HFFc6 (cell line): ENCODE measurements at regions not wholly inside any gene's neighbourhood (a gene's known extent, or its start where the extent isn't known, plus 50 kb on each side); places are given as distances from the start of the nearest gene placed in this dataset.

Experiments
- DNase-seq: peaks from one replicate; pipeline ENCODE4 v3.0.0-alpha.2; 2018
- H3K27ac Mint-ChIP-seq: 2 replicates; pipeline ENCODE4 v1.8.0; 2020; ENCODE audit warnings: mild to moderate bottlenecking, mixed read lengths
- H3K27me3 Mint-ChIP-seq: 2 replicates; pipeline ENCODE4 v1.8.0; 2021; ENCODE audit warnings: mild to moderate bottlenecking, moderate library complexity, mixed read lengths; ENCODE audit not compliant: insufficient read depth
- H3K36me3 Mint-ChIP-seq: 2 replicates; pipeline ENCODE4 v1.8.0; 2021; ENCODE audit warnings: low read depth, mixed read lengths
- H3K4me1 Mint-ChIP-seq: 2 replicates; pipeline ENCODE4 v1.8.0; 2020; ENCODE audit warnings: low read depth, mixed read lengths
- H3K4me3 Mint-ChIP-seq: 2 replicates; pipeline ENCODE4 v1.8.0; 2020; ENCODE audit warnings: mild to moderate bottlenecking, moderate library complexity, mixed read lengths
- H3K9me3 Mint-ChIP-seq: 2 replicates; pipeline ENCODE4 v1.8.0; 2020; ENCODE audit warnings: mild to moderate bottlenecking, mixed read lengths
- TF ChIP-seq, protein P1 (sequence below): fragments of 200-600 bp; sonication (generic); IDR thresholded peaks from 2 replicates; pipeline ENCODE4 v1.5.0; 2021; ENCODE audit warnings: antibody characterized with exemption, mild to moderate bottlenecking

- TF ChIP-seq, protein P1, sequence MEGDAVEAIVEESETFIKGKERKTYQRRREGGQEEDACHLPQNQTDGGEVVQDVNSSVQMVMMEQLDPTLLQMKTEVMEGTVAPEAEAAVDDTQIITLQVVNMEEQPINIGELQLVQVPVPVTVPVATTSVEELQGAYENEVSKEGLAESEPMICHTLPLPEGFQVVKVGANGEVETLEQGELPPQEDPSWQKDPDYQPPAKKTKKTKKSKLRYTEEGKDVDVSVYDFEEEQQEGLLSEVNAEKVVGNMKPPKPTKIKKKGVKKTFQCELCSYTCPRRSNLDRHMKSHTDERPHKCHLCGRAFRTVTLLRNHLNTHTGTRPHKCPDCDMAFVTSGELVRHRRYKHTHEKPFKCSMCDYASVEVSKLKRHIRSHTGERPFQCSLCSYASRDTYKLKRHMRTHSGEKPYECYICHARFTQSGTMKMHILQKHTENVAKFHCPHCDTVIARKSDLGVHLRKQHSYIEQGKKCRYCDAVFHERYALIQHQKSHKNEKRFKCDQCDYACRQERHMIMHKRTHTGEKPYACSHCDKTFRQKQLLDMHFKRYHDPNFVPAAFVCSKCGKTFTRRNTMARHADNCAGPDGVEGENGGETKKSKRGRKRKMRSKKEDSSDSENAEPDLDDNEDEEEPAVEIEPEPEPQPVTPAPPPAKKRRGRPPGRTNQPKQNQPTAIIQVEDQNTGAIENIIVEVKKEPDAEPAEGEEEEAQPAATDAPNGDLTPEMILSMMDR = no peak
Observed at GRCh38 chr11:122280870-122281269, 164.9 kb upstream of the BLID start.

DNA sequence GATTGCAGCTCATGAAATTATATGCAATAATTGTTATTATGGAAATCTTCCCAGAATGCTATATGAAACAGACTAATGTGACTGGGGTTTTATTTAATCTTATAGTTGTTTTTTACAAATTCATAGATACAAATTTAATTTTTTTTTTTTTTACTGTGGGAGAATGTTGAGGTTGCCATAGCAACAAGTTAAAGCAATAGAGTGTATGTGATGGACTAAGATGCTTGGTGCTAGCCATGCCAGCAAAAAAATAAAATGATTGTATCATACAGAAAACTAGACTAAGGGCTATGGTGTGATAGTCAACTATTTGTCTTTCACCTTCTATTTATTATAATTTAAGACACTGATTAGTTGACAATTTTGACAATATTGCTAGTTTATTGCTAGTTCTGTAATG lies 163.2 kb upstream of the BLID start:
- Mint-ChIP-seq H3K27ac (no peak overlapping the region), H3K36me3 (no peaks in the 10 kb centered on the region)

More at GRCh38 chr11:122280870-122281269, 164.9 kb upstream of the BLID start:
- no peak for DNase-seq
- Mint-ChIP-seq H3K27ac (no peak overlapping the region), H3K4me1 (peaks cover 9% of the 10 kb centered on the region; the same call in 1 of the 2 replicates), H3K27me3 (peaks cover 11% of the 10 kb centered on the region), H3K36me3 (no peaks in the 10 kb centered on the region), H3K9me3 (no peaks in the 10 kb centered on the region), H3K4me3 (no peak overlapping the region)

DNA sequence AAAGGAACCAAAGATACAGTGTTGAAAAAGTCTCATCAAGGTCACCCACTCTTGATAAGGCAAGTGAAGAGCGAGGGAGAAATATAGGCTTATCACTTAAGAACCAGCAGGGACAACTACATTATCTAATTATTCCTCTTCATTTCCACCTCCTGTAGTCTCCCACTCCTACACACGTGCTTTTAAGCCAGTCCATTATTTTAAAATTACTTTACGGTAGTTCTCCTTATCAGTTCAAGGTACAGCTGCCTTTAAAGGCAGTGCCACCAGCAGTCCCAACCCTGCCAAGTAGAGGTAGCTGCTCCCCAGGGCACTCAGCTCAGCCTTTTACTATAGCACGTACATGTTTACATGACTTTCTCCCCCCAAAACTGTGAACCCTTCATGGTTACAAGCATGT lies 161.5 kb upstream of the BLID start:
- Mint-ChIP-seq H3K4me3 (no peak overlapping the region), H3K9me3 (no peaks in the 10 kb centered on the region), H3K36me3 (no peaks in the 10 kb centered on the region), H3K27ac (no peak overlapping the region), H3K27me3 (peaks cover 17% of the 10 kb centered on the region), H3K4me1 (no peaks in the 10 kb centered on the region)
- DNase-seq = no peak
- TF ChIP-seq, protein P1 = no peak

More for the DNA sequence above, 163.2 kb upstream of the BLID start:
- Mint-ChIP-seq H3K4me3 (no peak overlapping the region), H3K4me1 (peaks cover 9% of the 10 kb centered on the region; the same call in 1 of the 2 replicates), H3K27me3 (peaks cover 16% of the 10 kb centered on the region), H3K9me3 (no peaks in the 10 kb centered on the region)
- DNase-seq = no peak
- TF ChIP-seq, protein P1 = no peak

GRCh38 chr11:122276221-122276620 lies 160.2 kb upstream of the BLID start:
- H3K4me3 Mint-ChIP-seq = no peak overlapping the region
- H3K27me3 Mint-ChIP-seq = peaks cover 22% of the 10 kb centered on the region
- no peaks in the 10 kb centered on the region for H3K36me3 Mint-ChIP-seq
- H3K4me1 Mint-ChIP-seq = no peaks in the 10 kb centered on the region
- TF ChIP-seq, protein P1 = no peak
- DNase-seq = no peak
- H3K9me3 Mint-ChIP-seq = no peaks in the 10 kb centered on the region
- H3K27ac Mint-ChIP-seq = no peak overlapping the region

DNA sequence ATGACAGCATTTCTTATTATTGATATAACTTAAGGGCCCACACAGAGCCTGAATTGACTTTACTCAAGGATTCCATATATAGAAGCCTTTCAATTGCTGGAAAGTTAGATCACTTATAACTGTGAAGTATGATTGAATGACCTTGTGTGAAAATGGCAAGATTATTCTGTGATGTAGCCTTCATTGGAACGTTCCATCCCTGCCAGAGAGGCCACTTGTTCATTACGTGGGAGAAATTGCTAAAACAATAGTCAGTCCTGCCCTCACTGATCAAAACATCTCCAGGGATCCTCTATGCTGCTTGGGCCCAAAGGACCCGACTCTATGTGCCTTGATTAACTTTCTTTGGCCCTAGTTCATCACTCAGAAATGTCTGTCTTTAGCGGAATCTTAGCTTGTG lies 159.5 kb upstream of the BLID start:
- Mint-ChIP-seq H3K27ac (no peak overlapping the region), H3K4me1 (no peaks in the 10 kb centered on the region), H3K36me3 (no peaks in the 10 kb centered on the region), H3K4me3 (no peak overlapping the region), H3K9me3 (no peaks in the 10 kb centered on the region), H3K27me3 (peaks cover 27% of the 10 kb centered on the region)
- TF ChIP-seq, protein P1 = no peak
- DNase-seq = no peak
